Cardiac fibroblast (primary cell): ENCODE measurements at regions not wholly inside any gene's neighbourhood (a gene's known extent, or its start where the extent isn't known, plus 50 kb on each side); places are given as distances from the start of the nearest gene placed in this dataset.
A peak's percentile ranks its signal among the peaks of the same experiment; 100 is the strongest.

ENCODE experiments used
- DNase-seq, 2 donors: peaks; one replicate each; pipeline versions ENCODE4 v3.0.0 to v3.0.0-alpha.2; 2010; ENCODE audit warnings: low read depth in 2 of 2
- H3K4me3 ChIP-seq, 2 donors: replicated peaks in 1 of 2; 1 replicate in 1 of 2; 2 replicates in 1 of 2; pipeline ENCODE4 v1.5.1; 2011; ENCODE audit warnings: low read depth in 2 of 2, low read length in 2 of 2, mild to moderate bottlenecking in 2 of 2, moderate library complexity in 1 of 2
- CTCF ChIP-seq: IDR thresholded peaks from one replicate; pipeline ENCODE4 v1.5.1; 2011; ENCODE audit warnings: low read depth, mild to moderate bottlenecking, low read length, inconsistent platforms

- no peak overlapping the region for H3K4me3 ChIP-seq
- peak; percentile 74 to 91 for DNase-seq
- no peak for TF ChIP-seq CTCF
Measured at GRCh38 chr21:28215214-28215954, 777.3 kb downstream of the LTN1 start.

GRCh38 chr21:28214786-28215185, 777.9 kb downstream of the LTN1 start:
- TF ChIP-seq CTCF: no peak
- DNase-seq: no peak
- no peak overlapping the region for H3K4me3 ChIP-seq

GRCh38 chr21:28213261-28213660, 779.4 kb downstream of the LTN1 start:
- no peak for DNase-seq
- no peak for TF ChIP-seq CTCF
- no peak overlapping the region for H3K4me3 ChIP-seq

GRCh38 chr21:28212061-28212460, 780.6 kb downstream of the LTN1 start:
- TF ChIP-seq CTCF: no peak
- no peak for DNase-seq

GRCh38 chr21:28207436-28208173, 785.1 kb downstream of the LTN1 start:
- TF ChIP-seq CTCF: no peak

More at GRCh38 chr21:28212061-28212460, 780.6 kb downstream of the LTN1 start:
- no peak overlapping the region for H3K4me3 ChIP-seq

GRCh38 chr21:28200726-28201125, 792.0 kb downstream of the LTN1 start:
- no peak for DNase-seq
- no peak for TF ChIP-seq CTCF
- no peak overlapping the region for H3K4me3 ChIP-seq

More at GRCh38 chr21:28207436-28208173, 785.1 kb downstream of the LTN1 start:
- peak; percentile 57 to 74 for DNase-seq
- H3K4me3 ChIP-seq: no peak overlapping the region
